H1 (cell line): ENCODE measurements at regions not wholly inside any gene's neighbourhood (a gene's known extent, or its start where the extent isn't known, plus 50 kb on each side); places are given as distances from the start of the nearest gene placed in this dataset.

ENCODE experiments used
- CBX5 ChIP-seq: fragments of 300-800, 300-1000 bp; sonication (generic); IDR thresholded peaks from 2 replicates; pipeline ENCODE4 v1.7.1; 2016; ENCODE audit warnings: antibody characterized with exemption, low read length, low read depth
- CBX8 ChIP-seq: fragments of 300-800, 300-1000 bp; sonication (generic); IDR thresholded peaks from 2 replicates; pipeline ENCODE4 v1.7.1; 2016; ENCODE audit warnings: low read depth, low read length, borderline replicate concordance
- CTCF ChIP-seq, 3 experiments: IDR thresholded peaks; 1 replicate in 2 of 3; 2 replicates in 1 of 3; pipeline versions ENCODE4 v1.5.1 to v1.6.1; 2011; ENCODE audit warnings: low read length in 3 of 3, mild to moderate bottlenecking in 3 of 3, inconsistent platforms in 2 of 3, low read depth in 1 of 3, moderate library complexity in 1 of 3; ENCODE audit not compliant: insufficient read depth in 1 of 3; ENCODE audit errors: control extremely low read depth in 1 of 3
- E2F6 ChIP-seq: IDR thresholded peaks from 2 replicates; pipeline ENCODE4 v1.6.1; 2012; ENCODE audit warnings: inconsistent platforms
- SAP30 ChIP-seq: fragments of 300-600 bp; sonication (generic); IDR thresholded peaks from 2 replicates; pipeline ENCODE4 v1.7.1; 2012; ENCODE audit warnings: low read length, moderate library complexity, mild to moderate bottlenecking, inconsistent platforms; ENCODE audit not compliant: insufficient read depth, insufficient replicate concordance
- TAF1 ChIP-seq: IDR thresholded peaks from 2 replicates; pipeline ENCODE4 v1.6.1; 2011; ENCODE audit warnings: mild to moderate bottlenecking, low read depth, low read length

GRCh38 chr17:63116228-63116627 lies 150.2 kb downstream of the TANC2 start (continued):
- TF ChIP-seq CTCF (IDR thresholded peaks at IDR 0.05; ENCODE audit: control extremely low read depth in 1 of 3, insufficient read depth in 1 of 3, low read depth in 1 of 3, low read length in 3 of 3) (peak in 2 of 3 experiments; percentile 47 to 68; a peak in 3 of 4 replicates), E2F6 (no peak), CBX8 (no peak), CBX5 (no peak), TAF1 (no peak), SAP30 (no peak)
- TF ChIP-seq, all 59 proteins: peak for 3
